Left renal cortex interstitium (tissue), 4 donors: ENCODE measurements at regions not wholly inside any gene's neighbourhood (a gene's known extent, or its start where the extent isn't known, plus 50 kb on each side); places are given as distances from the start of the nearest gene placed in this dataset.
A peak's percentile ranks its signal among the peaks of the same experiment; 100 is the strongest.

Experiments
- DNase-seq, 4 donors: peaks; one replicate each; pipeline ENCODE4 v3.0.0-alpha.2; 2013; ENCODE audit warnings: low read depth in 4 of 4, low spot score in 2 of 4, missing footprints in 1 of 4

DNA sequence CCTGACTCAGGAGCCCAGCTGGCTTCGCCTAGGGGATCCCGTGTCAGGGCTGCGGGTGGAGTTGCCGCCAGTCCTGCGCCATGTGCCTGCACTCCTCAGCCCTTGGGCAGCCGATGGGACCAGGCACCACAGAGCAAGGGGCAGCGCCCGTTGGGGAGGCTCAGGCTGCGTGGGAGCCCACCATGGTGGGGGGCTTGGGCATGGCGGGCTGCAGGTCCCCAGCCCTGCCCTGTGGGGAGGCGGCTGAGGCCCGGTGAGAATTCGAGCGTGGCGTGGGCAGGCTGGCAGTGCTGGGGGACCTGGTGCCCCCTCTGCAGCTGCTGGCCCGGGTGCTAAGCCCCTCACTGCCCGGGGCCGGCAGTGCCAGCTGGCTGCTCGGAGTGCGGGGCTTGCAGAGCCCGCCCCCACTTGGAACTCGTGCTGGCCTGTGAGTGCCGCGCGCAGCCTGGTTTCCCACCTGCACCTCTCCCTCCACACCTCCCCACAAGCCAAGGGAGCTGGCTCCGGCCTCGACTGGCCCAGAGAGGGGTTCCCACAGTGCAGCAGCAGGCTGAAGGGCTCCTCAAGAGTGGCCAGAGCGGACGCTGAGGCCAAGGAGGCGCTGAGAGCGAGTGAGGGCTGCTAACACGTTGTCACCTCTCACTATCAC lies 135.1 kb upstream of the SEL1L start:
- DNase-seq, result no peak

DNA sequence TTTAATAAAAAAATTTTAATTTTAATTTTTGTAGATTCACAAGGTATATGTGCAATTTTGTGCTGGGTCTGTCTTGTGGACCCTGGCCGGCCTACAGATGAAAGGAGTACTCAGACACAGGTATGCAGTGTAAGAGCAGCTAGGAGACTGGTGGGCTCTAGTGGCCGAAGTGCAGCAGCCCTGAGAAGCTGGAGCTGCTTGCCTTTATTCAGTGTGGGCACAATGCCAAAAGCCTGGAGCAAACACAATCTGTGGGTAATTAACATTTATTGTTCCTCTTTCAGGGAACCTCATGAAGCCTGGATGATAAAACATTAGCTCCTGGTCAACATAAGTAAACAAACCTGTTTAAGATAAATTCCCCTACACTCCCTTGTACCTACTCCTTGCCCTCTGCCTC lies 135.7 kb upstream of the SEL1L start:
- no peak for DNase-seq

DNA sequence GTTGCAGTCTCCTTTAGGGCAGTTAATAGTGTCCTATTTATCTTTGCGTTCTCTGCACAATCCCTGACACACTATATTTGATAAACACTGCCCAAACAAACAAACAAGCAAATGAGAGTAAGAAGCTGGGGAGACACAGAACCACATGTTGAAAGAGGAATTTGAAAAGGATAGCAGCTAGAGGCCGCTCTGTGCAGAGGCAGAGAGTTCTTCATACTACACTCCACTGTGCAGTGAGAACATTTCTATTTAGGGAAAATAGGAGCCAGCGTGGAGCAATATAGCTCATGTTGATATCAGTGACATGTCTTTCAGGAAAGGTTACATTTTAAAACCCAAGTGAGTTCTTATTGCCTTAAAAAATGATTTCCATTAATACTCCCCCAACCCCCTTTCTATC lies 140.3 kb upstream of the SEL1L start:
- peak in 1 of 4 donors; percentile 14 for DNase-seq

DNA sequence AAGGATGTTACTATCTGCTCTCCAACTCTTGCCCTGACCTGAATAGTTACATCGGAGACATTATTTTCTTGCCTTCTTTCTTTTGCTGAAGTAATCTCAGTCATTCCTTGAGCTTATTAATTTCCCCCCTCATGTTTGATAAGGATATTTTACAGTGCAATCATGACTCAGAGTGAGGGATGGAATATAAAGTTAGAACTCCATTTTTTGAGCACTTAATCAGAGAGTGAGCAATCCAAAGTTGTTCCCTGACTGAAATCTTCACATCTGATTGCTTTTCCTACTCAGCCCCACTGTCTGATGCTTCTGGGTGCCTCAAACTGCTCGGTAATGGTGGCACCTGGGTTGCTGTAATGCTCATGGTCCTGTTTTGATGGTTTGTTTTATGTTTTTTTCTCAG lies 142.7 kb upstream of the SEL1L start:
- DNase-seq, result no peak

DNA sequence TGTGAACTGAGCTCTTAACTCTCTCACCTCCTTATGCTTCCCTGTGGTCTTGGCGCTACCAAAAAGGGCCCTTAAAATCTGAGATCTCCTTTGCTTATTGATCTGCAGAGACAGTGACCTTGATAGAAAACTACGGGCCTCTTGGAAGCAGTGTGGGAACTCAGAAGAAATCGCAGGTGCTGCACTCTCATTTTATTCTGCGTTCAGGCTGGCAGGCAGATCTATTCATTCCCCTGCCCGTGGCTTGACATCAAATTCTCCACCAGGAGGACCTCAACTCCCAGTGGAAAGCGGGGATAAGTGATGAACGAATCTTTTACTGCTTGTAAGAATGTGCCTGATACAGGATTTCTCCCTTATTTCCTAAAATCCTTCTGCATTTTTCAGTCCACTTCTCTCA lies 143.2 kb upstream of the SEL1L start:
- no peak for DNase-seq

DNA sequence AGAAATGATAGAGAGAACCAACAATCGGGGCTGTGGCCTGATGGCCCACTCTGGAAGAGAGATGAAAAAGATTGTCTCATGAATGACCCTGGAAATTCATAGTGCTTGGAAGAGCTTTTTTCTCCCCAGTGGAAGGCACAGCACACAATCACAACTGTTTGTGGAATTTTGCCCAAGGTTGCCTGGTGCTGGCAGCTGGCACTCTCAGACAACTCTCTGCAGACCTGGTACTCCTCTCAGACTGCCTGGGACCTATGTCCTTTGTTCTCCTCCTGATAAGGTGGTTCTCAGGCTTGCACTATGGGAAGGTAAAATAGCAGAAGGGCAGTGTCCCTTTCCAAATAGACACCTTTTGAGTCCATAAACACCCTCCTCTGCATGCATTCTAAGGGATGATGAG lies 144.1 kb upstream of the SEL1L start:
- no peak for DNase-seq

DNA sequence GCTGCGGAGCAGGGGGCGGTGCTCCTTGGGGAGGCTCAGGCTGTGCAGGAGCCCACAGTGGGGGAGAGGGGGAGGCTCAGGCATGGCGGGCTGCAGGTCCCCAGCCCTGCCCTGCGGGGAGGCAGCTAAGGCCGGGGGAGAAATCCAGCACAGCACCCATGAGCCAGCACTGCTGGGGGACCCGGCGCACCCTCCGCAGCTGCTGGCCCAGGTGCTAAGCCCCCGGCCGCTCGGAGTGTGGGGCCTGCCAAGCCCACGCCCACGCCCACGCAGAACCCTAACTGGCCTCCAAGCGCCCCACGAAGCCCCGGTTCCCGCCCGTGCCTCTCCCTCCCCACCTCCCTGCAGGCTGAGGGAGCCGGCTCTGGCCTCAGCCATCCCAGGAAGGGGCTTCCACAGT lies 145.6 kb upstream of the SEL1L start:
- no peak for DNase-seq

DNA sequence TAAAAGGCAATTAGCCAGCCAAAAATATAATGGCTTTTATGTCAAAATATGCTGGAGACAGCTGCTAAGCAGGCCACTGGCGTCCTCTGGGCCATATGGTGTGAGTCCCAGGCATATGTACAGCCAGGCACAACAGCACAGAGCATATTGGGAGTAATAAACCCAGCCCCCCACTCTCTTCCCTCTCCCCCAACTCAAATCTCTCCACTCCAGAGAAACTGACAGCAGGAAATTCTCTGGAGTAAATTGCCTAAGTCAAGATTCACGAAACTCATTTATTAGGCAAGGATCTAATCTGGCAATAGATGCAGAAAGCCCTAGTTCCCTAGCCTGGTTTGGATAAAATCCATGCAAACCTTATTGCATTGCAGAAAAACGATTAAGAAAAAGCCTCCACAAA lies 147.9 kb upstream of the SEL1L start:
- no peak for DNase-seq

DNA sequence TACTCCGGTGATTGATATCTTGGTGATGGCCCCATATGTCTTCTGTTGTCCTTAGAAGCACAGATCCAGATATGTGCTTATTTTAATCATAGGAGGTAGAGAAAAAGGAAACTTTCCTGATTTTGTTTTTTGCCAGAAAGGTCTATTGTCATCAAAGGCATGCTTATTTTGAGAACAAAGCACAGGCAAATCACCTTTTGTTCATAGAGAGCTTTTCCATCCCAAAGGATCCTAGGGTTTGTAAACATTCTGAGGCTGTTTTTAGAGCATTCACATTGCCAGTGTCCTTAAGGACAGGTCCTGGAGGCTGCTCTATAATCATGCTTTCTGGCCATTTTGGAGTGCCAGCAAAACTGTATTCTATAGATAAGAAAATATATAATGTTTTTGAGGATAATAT lies 148.5 kb upstream of the SEL1L start:
- no peak for DNase-seq

DNA sequence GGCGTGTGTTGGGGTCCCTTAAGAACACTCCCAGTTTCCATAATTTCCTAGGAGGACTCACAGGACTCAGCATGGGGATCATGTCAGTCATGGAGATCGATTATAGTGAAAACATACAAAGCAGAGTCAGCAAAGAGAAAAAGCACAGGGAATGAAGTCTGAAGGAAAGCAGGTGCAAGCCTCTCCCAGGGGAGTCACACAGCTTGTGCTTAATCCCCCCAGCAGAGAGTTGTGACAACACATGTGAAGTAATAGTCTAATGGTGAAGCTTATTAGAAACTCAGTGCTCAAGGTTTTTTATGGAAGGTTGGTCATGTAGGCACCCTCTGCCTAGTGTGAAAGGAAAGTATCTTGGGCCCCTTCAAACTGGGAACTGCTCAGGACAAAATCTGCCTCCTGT lies 149.0 kb upstream of the SEL1L start:
- no peak for DNase-seq

DNA sequence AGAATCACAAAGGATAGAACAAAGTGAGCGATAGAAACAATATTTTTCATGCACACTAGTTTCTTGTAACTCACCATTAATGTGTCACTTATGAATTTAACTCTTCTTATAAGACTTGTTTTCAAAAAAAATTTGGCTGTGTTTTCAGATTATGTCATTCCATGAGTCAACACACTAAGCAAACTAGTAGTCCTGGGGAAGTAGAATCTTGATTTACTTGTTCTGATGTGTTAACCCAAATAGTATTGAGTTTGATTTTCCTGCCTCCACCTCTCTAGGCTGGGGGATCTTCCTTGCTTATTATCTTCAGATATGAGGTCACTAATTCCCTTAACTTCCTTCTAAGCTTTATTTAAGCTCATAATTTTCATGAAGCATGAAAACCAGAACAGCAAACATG lies 151.0 kb upstream of the SEL1L start:
- no peak for DNase-seq

DNA sequence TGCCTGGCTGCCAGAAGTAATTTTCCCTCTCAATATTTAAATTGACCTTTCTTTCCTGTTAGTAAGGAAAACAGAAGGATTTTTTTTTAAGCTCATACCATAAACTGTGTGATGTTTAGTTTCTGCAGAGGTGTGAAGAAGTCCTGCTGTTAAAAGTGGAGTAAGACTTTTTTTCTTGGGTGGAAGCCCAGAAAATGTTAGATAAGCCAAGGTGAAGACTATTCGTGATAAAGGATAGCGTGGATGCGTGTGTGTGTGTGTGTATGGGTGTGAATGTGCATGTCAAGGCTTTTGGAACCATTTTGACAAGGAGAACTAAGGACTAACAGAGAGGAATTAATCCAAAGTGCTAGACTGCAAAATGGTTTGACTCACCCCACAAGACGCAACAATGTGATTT lies 152.9 kb upstream of the SEL1L start:
- DNase-seq, result no peak

DNA sequence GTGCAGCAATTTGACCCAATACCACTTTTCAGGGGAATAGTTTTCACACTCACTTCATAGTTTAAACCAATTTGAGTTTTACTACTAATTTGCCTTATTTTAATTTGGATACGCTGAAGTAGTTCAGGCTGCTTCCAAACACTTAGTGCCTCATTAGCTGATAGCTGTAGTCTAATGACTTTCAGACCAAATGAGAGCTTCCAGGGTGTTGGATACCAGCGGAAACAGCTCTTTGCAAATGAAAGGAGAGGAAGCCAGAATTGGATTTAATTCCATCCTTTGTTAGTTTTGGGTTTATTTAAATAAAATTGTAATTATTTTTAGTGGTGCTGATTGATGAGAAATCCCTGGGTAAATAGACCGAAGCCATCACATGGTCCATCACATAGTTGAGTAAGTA lies 158.3 kb upstream of the SEL1L start:
- DNase-seq, result no peak

DNA sequence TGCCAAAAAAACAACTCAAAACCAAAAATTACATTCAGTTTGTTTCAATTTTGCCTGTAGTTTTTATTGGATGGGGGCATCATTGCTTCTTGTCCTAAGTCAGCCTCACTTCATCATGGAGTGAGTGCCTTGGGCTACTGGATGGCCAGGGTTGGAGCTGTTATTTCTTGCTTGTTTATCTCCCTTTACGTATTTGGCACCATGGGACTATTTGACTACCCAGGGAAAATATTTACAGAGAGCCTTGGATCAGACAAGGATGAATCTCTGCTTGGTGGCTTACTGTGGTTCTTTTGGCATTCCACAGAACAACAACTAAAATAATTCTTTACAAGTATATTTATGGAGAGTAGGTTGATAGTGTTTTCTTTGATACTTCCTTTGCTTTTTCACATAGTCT lies 160.8 kb upstream of the SEL1L start:
- DNase-seq, result no peak

DNA sequence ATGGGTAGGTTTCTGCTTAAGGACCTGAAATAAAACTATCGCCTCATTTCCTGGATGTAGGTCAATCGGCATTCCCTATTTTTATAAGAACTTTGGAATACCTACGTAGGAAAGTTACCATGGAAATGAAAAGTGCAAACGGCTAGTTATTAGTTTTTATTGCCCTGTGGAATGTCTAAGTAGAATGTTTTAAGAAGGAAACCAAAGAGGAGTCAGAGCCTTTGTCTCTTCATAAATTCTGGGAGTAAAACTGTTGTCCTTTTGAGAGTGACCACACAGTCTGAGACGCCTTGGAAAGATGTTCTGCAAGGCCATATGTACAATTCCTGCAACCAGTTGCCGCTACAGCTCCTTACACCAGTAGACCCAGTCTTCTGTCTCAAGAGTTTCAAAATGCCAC lies 176.0 kb upstream of the SEL1L start:
- no peak for DNase-seq

DNA sequence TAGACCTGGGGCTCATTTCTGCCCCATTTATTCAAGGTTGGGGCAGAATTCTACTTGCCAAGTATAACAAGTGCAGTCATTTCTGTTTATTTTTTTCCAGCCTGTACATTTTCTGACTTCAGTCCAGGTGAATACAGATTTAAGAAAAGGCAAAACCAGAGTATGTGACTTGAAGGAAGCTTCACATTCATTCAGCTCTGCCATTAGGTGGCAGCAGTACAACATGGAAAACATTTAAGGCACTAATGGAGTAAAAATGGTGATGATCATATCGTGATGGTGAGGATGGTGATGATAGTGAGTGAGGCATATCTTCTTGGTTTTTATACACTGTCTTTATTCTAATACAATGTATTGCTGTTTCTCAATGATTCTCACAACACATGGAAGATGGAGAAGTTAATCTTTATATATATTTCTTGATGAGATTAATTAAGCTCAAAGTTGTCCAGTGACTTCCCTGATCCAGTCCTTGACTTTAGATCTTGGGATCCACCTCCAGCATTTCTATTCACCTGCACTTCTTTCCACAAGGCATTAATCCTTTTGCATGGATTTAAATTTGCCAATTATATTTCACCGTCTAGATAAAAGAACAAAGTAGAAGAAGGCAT lies 176.7 kb upstream of the SEL1L start:
- DNase-seq, result peak in 3 of 4 donors; percentile 18 to 44 (median 38)

DNA sequence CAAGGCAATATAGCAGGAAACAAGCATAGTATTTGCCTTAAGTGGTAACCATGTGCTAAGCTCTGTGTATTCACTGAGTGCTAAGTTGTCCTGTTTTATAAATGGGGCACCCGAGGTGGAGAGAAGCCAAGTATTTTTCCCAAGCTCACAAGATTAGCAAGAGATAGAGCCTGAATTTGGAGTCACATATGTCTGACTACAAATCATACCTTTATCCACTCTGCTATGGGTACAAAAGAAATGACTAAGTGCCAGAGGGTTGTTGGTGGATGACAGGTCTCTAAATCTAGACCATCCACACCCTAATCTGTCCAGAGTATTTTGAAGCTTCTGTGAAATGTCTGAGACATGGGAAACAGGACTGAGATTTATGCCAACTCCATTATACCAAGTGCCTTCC lies 182.1 kb upstream of the SEL1L start:
- no peak for DNase-seq

DNA sequence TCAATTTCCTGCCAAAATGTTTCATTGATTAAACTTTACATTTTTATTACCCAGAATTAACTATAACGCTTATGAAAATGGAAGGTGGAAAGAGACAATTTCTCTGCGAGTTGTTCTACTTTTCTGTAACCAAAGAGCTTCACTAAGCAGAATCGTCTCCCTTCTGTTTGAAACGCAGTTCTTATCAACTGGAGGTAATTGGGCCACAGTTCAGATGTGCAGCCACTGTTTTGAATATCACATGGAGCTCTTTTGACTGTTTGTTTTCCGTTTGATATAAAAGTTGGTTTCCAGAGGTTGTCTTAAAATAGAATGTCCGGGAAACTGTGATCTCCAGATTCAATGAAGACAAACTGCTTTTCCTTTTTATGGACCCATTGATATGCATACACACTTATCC lies 183.3 kb upstream of the SEL1L start:
- DNase-seq, result no peak

DNA sequence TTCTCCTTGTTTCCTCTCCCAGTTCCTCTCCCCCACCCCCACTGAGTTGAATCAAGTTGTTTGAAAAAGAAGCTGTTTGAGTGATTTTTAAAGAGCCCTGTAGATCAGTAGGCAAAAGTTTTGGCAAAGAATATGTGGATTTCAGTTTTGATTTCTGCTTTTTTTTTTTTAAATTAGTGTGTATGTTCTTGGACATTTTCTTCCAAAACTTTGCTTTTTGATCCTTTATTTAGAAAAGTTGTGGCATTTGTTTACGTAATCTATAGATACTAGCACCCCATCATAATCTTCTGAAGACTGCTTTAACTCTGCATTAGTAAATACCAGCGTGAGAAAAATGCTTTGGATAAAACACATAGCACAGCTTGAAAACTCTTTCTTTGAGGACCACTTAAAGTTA lies 190.3 kb upstream of the SEL1L start:
- no peak for DNase-seq

DNA sequence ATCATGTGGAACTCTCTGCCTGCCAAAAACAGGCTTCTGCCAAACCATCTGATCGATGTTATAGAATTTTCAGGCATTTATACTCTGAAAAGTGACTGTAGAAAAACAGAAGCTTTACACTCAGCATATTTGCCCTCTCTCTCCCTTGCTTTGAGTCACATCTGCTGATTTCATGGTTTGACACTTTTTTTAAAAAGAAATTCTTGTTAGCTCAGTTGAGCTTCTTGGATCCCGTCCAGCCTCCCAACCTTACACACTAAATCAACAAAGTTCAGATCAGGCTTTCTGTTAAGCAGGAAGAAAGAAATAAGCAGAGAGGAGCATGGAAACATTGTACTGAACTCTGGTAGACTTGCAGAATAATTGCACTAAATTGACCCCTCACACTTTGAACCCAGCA lies 193.6 kb upstream of the SEL1L start:
- DNase-seq, result peak; percentile 18 to 67 (median 45)

DNA sequence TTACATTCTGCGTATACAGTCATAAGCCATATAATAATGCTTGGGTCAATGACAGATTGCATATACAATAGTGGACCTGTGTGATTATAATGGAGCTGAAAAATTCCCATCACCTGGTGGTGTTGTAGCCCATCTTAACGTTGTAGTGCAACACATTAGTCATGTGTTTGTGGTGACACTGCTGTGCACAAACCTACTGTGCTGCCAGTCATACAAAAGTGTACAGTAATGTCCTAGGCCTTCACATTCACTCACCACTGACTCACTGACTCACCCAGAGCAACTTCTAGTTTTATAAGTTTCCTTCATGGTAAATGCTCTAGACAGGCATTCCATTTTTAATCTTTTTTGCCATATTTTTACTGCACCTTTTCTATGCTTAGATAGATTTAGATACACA lies 194.8 kb upstream of the SEL1L start:
- DNase-seq, result no peak

DNA sequence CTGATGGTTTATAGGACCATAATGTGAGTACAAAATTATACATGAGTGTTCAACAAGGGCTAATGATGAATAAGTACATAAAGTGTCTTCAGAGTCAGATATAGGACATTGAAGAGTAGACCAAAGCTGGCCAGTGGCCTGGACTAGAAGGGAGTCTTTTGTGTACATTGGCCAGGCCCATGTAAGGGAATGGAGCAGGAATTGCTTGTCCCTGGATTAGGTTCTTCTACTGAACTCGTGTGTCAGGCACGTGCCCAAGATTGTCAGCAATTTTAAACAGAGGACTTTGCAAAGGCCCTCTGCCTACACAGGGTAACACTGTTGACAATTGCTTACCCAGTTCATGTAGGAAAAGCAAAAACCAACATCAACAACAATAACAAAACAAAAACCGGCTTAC lies 196.0 kb upstream of the SEL1L start:
- DNase-seq, result no peak

DNA sequence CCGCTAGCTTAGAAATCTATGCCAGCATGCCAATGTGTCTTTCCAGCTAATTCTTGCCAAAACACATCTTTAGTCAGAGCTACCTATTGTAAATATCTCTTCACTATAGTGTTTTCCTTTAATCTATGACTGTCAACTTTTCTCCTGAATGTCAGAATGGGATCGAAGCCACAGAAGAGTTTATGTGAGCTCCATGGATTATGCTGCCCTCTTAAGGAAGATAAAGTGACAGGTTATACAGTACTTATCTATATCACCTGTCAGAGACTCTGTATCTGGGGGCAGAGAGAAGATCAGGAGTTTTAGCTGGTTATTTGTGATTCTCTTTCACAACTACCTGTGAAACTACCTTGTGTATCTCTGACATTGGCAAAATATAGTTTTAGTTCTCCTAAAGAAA lies 204.3 kb upstream of the SEL1L start:
- DNase-seq, result no peak
